Peyer's patch (tissue), 4 donors: ENCODE measurements at regions not wholly inside any gene's neighbourhood (a gene's known extent, or its start where the extent isn't known, plus 50 kb on each side); places are given as distances from the start of the nearest gene placed in this dataset.

ENCODE experiments used
- POLR2A ChIP-seq, 2 donors: fragments of 450-650 bp; IDR thresholded peaks; one replicate each; pipeline ENCODE4 v1.5.1; 2017; ENCODE audit warnings: antibody characterized with exemption in 2 of 2, mild to moderate bottlenecking in 2 of 2, moderate library complexity in 2 of 2
- TF ChIP-seq, protein P1 (sequence below), 6 experiments: fragments of 450-650 bp in 4 of 6; fragments of 200-600 bp in 2 of 6; sonication (generic) in 1 of 6; IDR thresholded peaks; one replicate each; pipeline ENCODE4 v1.5.1; 2017 to 2019; ENCODE audit warnings: antibody characterized with exemption in 6 of 6, mild to moderate bottlenecking in 3 of 6, moderate library complexity in 1 of 6

DNA sequence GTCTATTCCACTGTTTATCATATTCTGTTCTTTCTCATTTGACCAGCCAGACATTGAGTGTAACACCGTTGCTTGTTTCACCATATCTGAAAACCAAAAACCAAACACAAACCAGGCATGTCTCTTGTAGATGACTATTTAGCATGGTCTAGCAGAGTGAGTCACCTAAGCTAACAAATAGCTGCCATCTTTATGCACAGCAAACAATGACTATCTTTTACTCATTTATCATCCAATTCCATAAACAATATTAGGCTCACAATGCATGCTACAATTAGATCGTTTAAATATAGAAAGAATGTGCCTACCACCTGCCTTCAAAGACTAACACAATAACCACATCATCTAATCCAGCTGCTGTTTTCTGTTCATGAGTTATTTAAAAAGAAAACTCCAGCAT, 495.4 kb downstream of the PCDH19 start:
- no peak for TF ChIP-seq POLR2A (IDR thresholded peaks at IDR 0.05)
- TF ChIP-seq, protein P1, sequence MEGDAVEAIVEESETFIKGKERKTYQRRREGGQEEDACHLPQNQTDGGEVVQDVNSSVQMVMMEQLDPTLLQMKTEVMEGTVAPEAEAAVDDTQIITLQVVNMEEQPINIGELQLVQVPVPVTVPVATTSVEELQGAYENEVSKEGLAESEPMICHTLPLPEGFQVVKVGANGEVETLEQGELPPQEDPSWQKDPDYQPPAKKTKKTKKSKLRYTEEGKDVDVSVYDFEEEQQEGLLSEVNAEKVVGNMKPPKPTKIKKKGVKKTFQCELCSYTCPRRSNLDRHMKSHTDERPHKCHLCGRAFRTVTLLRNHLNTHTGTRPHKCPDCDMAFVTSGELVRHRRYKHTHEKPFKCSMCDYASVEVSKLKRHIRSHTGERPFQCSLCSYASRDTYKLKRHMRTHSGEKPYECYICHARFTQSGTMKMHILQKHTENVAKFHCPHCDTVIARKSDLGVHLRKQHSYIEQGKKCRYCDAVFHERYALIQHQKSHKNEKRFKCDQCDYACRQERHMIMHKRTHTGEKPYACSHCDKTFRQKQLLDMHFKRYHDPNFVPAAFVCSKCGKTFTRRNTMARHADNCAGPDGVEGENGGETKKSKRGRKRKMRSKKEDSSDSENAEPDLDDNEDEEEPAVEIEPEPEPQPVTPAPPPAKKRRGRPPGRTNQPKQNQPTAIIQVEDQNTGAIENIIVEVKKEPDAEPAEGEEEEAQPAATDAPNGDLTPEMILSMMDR (IDR thresholded peaks at IDR 0.05) = no peak
